ENCODE measurements at regions not wholly inside any gene's neighbourhood (a gene's known extent, or its start where the extent isn't known, plus 50 kb on each side); places are given as distances from the start of the nearest gene placed in this dataset.

- DNase-seq (ENCODE audit: extremely low spot score), result no peak
Observed at GRCh38 chr2:228927028-228928010, 343.8 kb downstream of the PID1 start.

GRCh38 chr2:228919808-228920207, 351.3 kb downstream of the PID1 start:
- no peak for DNase-seq (ENCODE audit: extremely low spot score)
- 95% methylated on average over 4 of the region's 4 CpGs for WGBS
- intact Hi-C loops (cut with DNase I), result no loop called here
- no peaks in the 10 kb centered on the region for H3K36me3 ChIP-seq
- H3K27ac ChIP-seq (replicated peaks in 1 of 4), result no peak overlapping the region
- TF ChIP-seq EP300 (IDR thresholded peaks at IDR 0.05) (no peak), POLR2A (IDR thresholded peaks at IDR 0.05; ENCODE audit: low read depth) (no peak), CTCF (IDR thresholded peaks at IDR 0.05) (no peak), POLR2AphosphoS5 (IDR thresholded peaks at IDR 0.05) (no peak)
- H3K4me3 ChIP-seq, result no peak overlapping the region
- H3K9me3 ChIP-seq, result no peaks in the 10 kb centered on the region
- H3K27me3 ChIP-seq, result no peaks in the 10 kb centered on the region
- no peaks in the 10 kb centered on the region for H3K4me1 ChIP-seq

More at GRCh38 chr2:228927028-228928010, 343.8 kb downstream of the PID1 start:
- H3K4me3 ChIP-seq, result no peak overlapping the region
- no peak overlapping the region for H3K27ac ChIP-seq (replicated peaks in 1 of 4)
- no peaks in the 10 kb centered on the region for H3K27me3 ChIP-seq
- peaks cover 0 to 4% (median 0%) of the 10 kb centered on the region in 4 donors for H3K4me1 ChIP-seq
- H3K36me3 ChIP-seq, result no peaks in the 10 kb centered on the region
- 48% methylated on average over 3 of the region's 3 CpGs for WGBS
- TF ChIP-seq EP300 (IDR thresholded peaks at IDR 0.05) (no peak), POLR2AphosphoS5 (IDR thresholded peaks at IDR 0.05) (no peak), POLR2A (IDR thresholded peaks at IDR 0.05; ENCODE audit: low read depth) (no peak), CTCF (IDR thresholded peaks at IDR 0.05) (no peak)
- peaks cover 0 to 10% (median 0%) of the 10 kb centered on the region in 4 donors for H3K9me3 ChIP-seq
- intact Hi-C loops (cut with DNase I), result no loop called here

GRCh38 chr2:228917220-228917619, 353.9 kb downstream of the PID1 start:
- Histone ChIP-seq H3K4me3 (no peak overlapping the region), H3K9me3 (no peaks in the 10 kb centered on the region), H3K27ac (replicated peaks in 1 of 4) (no peak overlapping the region), H3K27me3 (no peaks in the 10 kb centered on the region), H3K36me3 (no peaks in the 10 kb centered on the region), H3K4me1 (peaks cover 0 to 7% (median 2%) of the 10 kb centered on the region in 4 donors)
- TF ChIP-seq POLR2AphosphoS5 (IDR thresholded peaks at IDR 0.05) (no peak), EP300 (IDR thresholded peaks at IDR 0.05) (no peak), CTCF (IDR thresholded peaks at IDR 0.05) (no peak), POLR2A (IDR thresholded peaks at IDR 0.05; ENCODE audit: low read depth) (no peak)
- intact Hi-C loops (cut with DNase I), result no loop called here
- 61% methylated on average over 1 of the region's 1 CpG for WGBS
- no peak for DNase-seq (ENCODE audit: extremely low spot score)

GRCh38 chr2:228916416-228917090, 354.5 kb downstream of the PID1 start:
- peaks cover 0 to 8% (median 4%) of the 10 kb centered on the region in 4 donors for H3K4me1 ChIP-seq
- no peak overlapping the region for H3K27ac ChIP-seq (replicated peaks in 1 of 4)
- no peaks in the 10 kb centered on the region for H3K27me3 ChIP-seq
- H3K4me3 ChIP-seq, result no peak overlapping the region
- TF ChIP-seq EP300 (IDR thresholded peaks at IDR 0.05) (no peak), POLR2AphosphoS5 (IDR thresholded peaks at IDR 0.05) (no peak), POLR2A (IDR thresholded peaks at IDR 0.05; ENCODE audit: low read depth) (no peak), CTCF (IDR thresholded peaks at IDR 0.05) (no peak)
- no peaks in the 10 kb centered on the region for H3K9me3 ChIP-seq
- intact Hi-C loops (cut with DNase I), result no loop called here
- no peak for DNase-seq (ENCODE audit: extremely low spot score)
- H3K36me3 ChIP-seq, result no peaks in the 10 kb centered on the region
- 77% methylated on average over 4 of the region's 4 CpGs for WGBS
